Kidney (tissue), 13 donors: ENCODE measurements at regions not wholly inside any gene's neighbourhood (a gene's known extent, or its start where the extent isn't known, plus 50 kb on each side); places are given as distances from the start of the nearest gene placed in this dataset.

Experiments used
- DNase-seq, 5 donors: peaks; one replicate each; pipeline ENCODE4 v3.0.0-alpha.2; 2013 to 2020
- FAIRE-seq: peaks from 2 replicates; lab custom pipeline; 2012; peaks lifted over from hg19 to GRCh38; lab: Jason Lieb, UNC
- H3K27ac ChIP-seq, 2 donors: one replicate each; pipeline ENCODE4 v1.7.0; 2013; ENCODE audit warnings: low read depth in 2 of 2, low read length in 2 of 2, inconsistent platforms in 1 of 2
- H3K27me3 ChIP-seq: one replicate; pipeline ENCODE4 v1.7.1; 2013; ENCODE audit warnings: low read length, inconsistent platforms; ENCODE audit not compliant: control insufficient read depth, insufficient read depth
- H3K36me3 ChIP-seq, 3 donors: one replicate each; pipeline versions ENCODE4 v1.7.0 to v1.7.1; 2013; ENCODE audit warnings: low read length in 3 of 3, control low read depth in 1 of 3, inconsistent platforms in 1 of 3; ENCODE audit not compliant: insufficient read depth in 3 of 3, control insufficient read depth in 2 of 3
- H3K4me1 ChIP-seq, 3 donors: one replicate each; pipeline versions ENCODE4 v1.7.0 to v1.7.1; 2013; ENCODE audit warnings: low read length in 3 of 3, inconsistent platforms in 1 of 3, low read depth in 1 of 3; ENCODE audit not compliant: control insufficient read depth in 2 of 3, insufficient read depth in 2 of 3
- H3K4me3 ChIP-seq, 3 donors: one replicate each; pipeline versions ENCODE4 v1.7.0 to v1.8.1; 2013; ENCODE audit warnings: low read length in 3 of 3, control low read depth in 1 of 3, inconsistent platforms in 1 of 3
- H3K9ac ChIP-seq, 3 donors: one replicate each; pipeline versions ENCODE4 v1.7.0 to v1.7.1; 2013; ENCODE audit warnings: low read length in 3 of 3, control low read depth in 1 of 3, inconsistent platforms in 1 of 3
- H3K9me3 ChIP-seq, 3 donors: one replicate each; pipeline versions ENCODE4 v1.7.0 to v1.7.1; 2013; ENCODE audit warnings: low read length in 3 of 3, control low read depth in 1 of 3, inconsistent platforms in 1 of 3; ENCODE audit not compliant: control insufficient read depth in 2 of 3, insufficient read depth in 1 of 3
- intact Hi-C: fragments of 100-400 bp; cut with DNase I; formaldehyde crosslinking; loops from one replicate; pipeline ENCODE4 v1.11.1; 2022
- TF ChIP-seq, protein P1 (sequence below): IDR thresholded peaks from 3 replicates; pipeline ENCODE4 v1.5.1; 2012; ENCODE audit warnings: mild to moderate bottlenecking, moderate library complexity, borderline replicate concordance; ENCODE audit not compliant: insufficient read depth; ENCODE audit errors: extremely low read depth
- donor health status: control.
- donor health status: control.
- donor health status: control.
- donor health status: control.
- donor health status: control.
- donor health status: DM: yes; HTN: yes; CAD: no.
- donor health status: Normal renal cell carcinoma (clear cell type).

DNA sequence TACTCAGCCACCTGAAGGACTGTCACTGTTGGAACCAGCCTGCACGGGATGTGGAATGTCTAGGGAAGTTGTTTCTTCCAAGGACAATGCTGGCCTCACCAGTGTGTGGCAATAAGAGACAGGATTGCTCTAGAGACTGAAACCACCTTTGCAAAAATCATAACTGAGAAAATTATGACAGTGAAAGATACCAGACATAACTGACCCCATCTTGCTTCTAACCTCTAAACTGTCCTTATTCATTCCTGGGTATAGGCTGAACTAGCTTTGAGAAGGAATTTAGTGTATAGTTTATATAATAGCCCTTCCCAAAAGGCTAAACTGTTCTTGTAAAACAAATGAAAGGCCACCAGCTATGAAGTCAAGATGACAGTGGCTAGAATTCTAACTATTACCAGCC is 83.6 kb downstream of the IER5 start:
- no peaks in the 10 kb centered on the region for H3K27me3 ChIP-seq
- intact Hi-C loops = no loop called here
- no peaks in the 10 kb centered on the region for H3K4me1 ChIP-seq
- H3K9ac ChIP-seq = no peak overlapping the region
- TF ChIP-seq, protein P1, sequence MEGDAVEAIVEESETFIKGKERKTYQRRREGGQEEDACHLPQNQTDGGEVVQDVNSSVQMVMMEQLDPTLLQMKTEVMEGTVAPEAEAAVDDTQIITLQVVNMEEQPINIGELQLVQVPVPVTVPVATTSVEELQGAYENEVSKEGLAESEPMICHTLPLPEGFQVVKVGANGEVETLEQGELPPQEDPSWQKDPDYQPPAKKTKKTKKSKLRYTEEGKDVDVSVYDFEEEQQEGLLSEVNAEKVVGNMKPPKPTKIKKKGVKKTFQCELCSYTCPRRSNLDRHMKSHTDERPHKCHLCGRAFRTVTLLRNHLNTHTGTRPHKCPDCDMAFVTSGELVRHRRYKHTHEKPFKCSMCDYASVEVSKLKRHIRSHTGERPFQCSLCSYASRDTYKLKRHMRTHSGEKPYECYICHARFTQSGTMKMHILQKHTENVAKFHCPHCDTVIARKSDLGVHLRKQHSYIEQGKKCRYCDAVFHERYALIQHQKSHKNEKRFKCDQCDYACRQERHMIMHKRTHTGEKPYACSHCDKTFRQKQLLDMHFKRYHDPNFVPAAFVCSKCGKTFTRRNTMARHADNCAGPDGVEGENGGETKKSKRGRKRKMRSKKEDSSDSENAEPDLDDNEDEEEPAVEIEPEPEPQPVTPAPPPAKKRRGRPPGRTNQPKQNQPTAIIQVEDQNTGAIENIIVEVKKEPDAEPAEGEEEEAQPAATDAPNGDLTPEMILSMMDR = no peak
- DNase-seq (no peak), FAIRE-seq (no peak)
- H3K9me3 ChIP-seq = peaks cover 0 to 5% (median 0%) of the 10 kb centered on the region in 3 donors
- H3K36me3 ChIP-seq = no peaks in the 10 kb centered on the region
- H3K27ac ChIP-seq = no peak overlapping the region
- H3K4me3 ChIP-seq = no peak overlapping the region

DNA sequence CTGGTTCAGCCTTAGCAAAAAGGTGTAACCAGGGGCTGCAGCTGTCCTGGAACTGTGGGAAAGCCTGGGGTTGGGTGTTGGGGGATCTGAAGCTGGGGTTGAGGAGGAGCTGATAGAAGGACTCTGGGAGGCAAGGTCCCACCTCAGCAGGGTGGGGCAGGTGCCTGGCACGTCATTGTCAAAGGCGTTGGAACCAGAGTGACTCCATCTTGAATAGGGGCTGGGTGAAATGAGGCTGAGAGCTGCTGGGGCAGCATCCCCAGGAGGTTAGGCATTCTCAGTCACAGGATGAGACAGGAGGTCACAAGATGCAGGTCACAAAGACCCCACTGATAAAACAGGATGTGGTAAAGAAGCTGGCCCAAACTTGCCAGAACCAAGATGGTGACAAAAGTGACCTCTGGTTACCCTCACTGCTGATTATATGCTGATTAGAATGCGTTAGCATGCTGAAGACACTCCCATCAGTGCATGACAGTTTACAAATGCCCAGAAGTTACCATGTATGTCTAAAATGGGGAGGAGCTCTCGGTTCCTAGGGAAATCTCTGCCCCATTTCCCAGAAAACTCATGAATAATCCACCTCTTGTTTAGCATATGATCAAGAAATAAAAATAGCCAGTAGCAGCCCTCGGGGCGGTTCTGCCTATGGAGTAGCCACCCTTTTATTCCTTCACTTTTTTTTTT is 85.4 kb downstream of the IER5 start:
- TF ChIP-seq, protein P1 = no peak

DNA sequence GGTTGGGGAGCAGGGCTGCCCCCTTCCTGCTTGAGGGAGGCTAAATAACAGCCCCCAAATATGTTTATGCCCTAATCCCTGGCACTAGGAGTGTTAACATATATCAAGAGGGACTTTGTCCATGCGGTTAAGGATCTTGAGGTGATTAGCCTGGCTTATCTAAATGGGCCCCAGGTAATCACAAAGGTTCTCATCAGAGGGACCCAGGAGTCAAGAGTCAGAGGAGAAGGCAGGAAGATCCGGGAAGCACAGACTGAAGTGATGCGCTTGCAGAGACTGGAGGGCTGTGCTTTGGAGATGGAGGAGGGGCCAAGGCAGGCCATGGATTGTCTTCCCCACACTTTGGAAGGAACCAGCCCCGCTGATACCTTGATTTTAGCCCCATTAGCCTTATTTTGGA is 86.4 kb downstream of the IER5 start:
- H3K9me3 ChIP-seq = peaks cover 0 to 5% (median 0%) of the 10 kb centered on the region in 3 donors
- FAIRE-seq (no peak), DNase-seq (no peak)
- intact Hi-C loops = no loop called here
- no peak overlapping the region for H3K27ac ChIP-seq
- no peak overlapping the region for H3K4me3 ChIP-seq
- H3K4me1 ChIP-seq = no peaks in the 10 kb centered on the region
- TF ChIP-seq, protein P1 = no peak
- no peaks in the 10 kb centered on the region for H3K27me3 ChIP-seq
- H3K36me3 ChIP-seq = no peaks in the 10 kb centered on the region
- no peak overlapping the region for H3K9ac ChIP-seq

More for the DNA sequence above, 85.4 kb downstream of the IER5 start:
- FAIRE-seq (no peak), DNase-seq (no peak)
- intact Hi-C loops = no loop called here
- no peaks in the 10 kb centered on the region for H3K36me3 ChIP-seq
- no peak overlapping the region for H3K27ac ChIP-seq
- no peaks in the 10 kb centered on the region for H3K4me1 ChIP-seq
- no peak overlapping the region for H3K4me3 ChIP-seq
- H3K9me3 ChIP-seq = peaks cover 0 to 5% (median 0%) of the 10 kb centered on the region in 3 donors
- H3K9ac ChIP-seq = no peak overlapping the region
- H3K27me3 ChIP-seq = no peaks in the 10 kb centered on the region
